NCI-H69 (cell line): ENCODE measurements at regions not wholly inside any gene's neighbourhood (a gene's known extent, or its start where the extent isn't known, plus 50 kb on each side); places are given as distances from the start of the nearest gene placed in this dataset.
"Not testable (repeated sequence)": the region's sequence is repeated elsewhere in the genome, so short reads cannot be mapped to it uniquely, and the experiment has no call there.

Source experiments
- DNase-seq: peaks from one replicate; lab custom pipeline; 2025; lab: John Stamatoyannopoulos, UW

DNA sequence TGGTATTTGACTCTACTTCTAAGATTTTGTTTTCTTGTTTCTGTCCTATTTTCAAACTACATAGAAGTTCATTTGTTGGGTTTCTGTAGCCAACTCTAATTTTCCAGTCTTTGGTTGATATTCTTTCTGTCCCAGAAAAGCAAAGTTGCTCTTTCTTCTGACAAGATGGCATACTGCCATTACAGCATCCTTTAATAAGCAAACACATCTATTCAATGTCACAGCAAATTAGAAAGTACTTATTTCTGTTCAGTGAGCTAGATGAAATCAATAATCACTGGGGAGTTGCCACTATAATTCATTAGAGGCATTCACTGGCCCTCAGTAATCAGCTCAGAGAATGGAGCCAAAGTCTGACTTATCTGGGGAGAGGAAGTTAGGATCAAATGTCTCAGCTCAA, 1258.0 kb upstream of the IGFBP7 start:
- peak; percentile 78 for DNase-seq

DNA sequence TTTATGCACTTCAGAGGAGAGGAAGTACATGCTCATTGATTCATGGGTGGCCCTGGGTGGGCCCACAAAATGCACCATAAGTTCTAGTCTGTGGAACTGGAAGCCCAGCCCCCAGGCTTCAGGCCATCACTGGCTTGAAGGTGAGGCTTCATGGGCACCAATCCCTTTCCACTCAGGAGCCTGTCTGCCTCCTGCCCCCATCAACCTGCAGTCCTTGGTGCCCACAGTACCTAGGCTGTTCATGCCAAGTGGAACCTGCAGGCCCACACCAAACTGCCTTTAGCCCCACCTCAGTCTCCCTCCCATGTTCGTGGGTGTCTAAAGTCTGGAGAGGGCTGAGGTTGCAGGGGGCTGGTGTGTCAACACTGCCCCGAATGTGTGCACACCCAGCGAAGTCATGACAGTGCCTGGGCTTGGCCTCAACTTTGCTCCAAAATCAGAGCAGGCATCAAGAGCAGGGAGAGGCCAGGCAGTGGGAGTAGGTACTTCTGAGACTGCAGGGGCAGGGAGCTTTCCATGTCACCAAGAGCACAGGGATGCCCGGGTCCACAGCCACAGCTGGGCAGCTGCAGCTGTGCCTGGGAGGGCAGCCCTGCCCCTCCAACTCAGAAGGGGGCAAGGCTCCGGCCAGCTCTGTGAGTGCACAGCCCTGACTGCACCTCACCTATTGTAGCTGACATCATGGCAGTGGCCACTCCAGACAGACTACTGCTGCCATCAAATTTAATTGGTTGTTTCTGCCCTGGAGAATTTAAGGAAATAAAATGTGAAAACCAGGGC, 1250.4 kb upstream of the IGFBP7 start:
- no peak for DNase-seq

DNA sequence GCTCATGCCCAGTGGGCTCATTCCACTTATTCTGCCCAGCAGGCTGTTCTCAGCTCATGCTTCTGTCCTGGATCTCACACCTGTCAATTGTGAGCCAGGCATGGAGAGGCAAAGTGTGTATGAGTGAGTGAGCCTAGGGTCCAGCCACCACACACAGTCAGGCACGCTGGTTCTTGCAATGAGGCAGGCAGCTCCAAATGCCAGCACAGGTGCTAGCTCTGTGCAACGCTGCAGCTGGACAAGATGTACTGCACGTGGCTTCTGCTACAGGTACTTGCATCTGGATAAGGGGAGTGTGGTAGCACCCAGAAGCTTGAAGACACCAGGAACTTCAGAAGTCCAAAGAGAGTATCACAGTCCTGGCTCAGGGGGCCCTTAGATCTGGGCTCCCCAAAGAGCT, 1249.4 kb upstream of the IGFBP7 start:
- DNase-seq = no peak

DNA sequence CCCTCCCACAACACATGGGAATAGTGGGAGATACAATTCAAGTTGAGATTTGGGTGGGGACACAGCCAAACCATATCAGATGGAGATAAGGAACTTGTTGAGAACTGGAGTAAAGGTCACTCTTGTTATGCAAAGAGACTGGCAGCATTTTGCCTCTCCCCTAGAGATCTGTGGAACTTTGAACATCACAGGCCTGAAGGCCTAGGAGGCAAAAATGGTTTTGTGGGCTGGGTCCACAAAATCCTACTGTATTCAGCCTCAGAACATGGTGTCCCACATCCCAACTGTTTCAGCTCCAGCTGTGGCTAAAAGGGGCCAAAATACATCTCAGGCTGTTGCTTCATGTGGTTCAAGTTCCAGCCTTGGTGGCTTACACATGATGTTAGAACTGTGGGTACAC, 1247.8 kb upstream of the IGFBP7 start:
- no peak for DNase-seq

DNA sequence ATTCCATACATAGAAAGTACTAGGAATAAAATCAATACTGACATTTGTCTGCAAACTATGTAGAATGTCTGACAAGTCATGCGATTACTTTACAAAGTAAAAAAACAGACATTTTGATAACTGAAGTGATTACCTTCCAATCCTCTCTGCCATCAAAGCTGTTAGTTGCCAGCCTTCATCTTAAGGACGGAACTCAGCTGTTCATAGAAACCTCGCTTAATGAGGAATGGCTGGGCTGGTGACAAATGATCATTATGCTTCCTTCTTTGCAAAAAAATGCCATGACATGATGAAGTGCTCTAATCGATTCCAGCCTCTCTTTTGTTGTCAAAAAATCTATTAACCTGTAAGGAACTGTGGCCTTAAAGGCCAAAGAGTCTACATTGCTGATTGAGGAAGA, 1214.9 kb upstream of the IGFBP7 start:
- DNase-seq = no peak

DNA sequence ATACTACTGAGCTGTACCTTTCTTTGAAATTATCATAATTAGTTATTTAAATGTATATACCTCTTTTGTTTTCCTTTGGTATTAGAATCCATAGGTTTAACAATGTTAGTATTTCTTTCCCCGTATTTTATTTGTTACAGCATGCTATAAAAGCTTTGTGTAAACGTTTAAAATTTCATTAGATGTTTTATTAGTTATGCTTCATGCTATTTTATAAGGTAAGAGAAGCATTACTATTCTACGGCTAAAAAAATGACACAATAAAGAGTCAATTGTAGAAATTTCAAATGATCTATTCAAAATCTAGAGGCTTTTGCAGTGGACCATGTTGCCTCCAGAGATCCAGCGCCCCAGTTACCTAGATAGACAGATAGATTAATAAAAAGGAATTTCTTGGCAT, 1203.3 kb upstream of the IGFBP7 start:
- DNase-seq = no peak

DNA sequence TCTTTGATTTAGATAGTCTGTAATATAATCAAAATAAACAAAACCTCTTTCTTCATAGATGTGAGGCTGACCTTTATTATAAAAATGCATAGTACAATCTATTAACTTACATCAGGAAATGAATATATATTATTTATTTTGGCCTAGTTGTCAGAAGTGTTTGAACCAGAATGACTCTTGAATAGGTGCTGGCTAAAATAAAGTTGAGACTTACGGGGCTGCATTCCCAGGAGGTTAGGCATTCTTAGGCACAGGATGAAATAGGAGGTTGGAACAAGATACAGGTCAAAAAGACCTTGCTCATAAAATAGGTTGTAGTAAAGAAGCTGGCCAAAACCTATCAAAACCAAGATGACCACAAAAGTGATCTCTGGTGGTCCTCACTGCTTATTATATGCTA, 1193.3 kb upstream of the IGFBP7 start:
- no peak for DNase-seq

DNA sequence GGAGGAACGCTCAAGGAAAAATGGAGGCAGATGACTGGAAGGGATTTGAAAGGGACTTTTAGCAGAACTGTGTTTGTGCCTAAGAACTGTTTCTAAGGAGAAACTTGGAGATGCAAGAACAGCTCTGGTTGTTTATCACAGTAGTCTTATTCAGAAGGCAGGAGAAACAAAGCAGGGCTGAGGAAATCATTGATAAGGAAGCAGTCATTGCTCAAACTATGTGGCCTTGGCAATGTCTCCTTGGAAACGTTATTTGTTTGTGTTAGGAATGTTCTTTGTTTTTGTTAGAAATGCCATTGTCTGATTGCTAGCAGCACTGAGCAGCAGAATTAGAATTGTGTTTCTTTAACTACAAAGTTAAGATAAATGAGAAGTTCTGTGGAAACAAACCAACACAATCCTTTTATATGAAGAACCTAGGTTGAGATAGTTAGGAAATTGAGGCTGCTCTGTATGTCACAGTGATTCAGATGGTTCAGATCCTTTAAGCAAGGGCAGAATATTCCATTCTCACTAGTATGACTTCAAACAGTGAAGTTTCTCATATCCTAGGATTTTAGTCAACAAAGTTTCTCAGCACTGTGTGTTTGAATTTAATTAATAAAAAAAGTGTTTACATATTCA, 1191.3 kb upstream of the IGFBP7 start:
- DNase-seq = no peak

DNA sequence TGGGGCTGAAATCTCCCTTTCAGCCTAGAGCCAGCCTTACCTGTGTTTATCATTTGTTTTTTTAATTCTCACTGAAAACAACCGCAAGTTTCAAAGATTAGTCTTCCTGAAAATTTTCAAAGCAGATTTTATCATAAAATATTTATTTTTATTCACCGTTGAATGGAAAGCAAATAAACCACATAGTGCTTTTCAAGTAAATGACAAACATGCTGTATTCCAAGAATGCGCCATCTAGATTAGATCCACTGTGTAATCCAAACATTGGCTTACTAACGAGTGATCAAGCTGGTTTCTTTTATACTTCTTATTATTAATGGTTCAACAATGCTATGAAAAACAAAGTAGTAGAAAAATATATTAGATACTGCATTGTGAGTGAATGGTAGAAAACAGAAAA, 1176.2 kb upstream of the IGFBP7 start:
- DNase-seq = no peak

DNA sequence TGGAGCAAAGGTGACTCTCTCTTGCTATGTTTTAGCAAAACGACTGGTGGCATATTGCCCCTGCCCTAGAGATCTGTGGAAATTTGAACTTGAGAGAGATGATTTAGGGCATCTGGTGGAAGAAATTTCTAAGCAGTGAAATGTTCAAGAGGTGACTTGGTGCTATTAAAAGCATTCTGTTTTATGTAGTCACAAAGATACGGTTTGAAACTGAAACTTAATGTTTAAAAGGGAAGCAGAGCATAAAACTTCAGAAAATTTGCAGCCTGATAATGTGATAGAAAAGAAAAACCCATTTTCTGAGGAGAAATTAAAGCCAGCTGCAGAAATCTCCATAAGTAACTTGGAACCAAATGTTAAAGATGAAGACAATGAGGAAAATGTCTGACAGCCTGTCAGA, 1170.7 kb upstream of the IGFBP7 start:
- DNase-seq = not testable (repeated sequence)

DNA sequence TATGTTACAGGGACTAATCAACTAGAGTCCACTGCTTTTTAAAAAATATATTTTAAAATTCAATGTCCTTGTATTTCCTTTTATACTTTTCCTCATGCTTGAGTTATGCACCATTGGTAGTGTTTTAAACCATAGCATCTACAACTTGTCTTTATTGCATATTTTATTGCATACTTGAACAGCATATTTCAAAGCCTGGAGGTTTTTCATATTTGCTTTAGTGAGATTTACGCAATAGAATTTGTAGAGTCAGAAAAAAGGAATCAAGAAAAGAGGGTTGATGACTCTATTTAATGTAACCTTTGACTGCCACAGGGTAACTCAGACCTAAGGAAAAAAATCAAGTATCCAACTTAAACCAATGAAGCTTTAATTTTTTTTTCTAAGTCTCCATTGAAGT, 1165.7 kb upstream of the IGFBP7 start:
- no peak for DNase-seq

DNA sequence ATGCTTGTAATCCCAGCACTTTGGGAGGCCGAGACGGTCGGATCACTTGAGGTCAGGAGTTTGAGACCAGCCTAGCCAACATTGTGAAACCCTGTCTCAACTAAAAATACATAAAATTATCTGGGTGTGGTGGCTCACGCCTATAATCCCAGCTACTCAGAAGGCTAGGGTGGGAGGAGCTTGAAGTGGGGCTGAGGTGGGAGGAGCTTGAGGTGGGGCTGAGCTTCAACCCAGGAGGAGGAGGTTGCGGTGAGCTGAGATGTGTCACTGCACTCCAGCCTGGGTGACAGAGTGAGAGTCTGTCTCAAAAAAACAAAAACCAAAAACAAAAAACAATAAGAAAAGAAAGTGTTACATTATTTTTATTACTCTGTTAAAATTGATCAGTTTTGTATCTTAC, 1164.4 kb upstream of the IGFBP7 start:
- no peak for DNase-seq

DNA sequence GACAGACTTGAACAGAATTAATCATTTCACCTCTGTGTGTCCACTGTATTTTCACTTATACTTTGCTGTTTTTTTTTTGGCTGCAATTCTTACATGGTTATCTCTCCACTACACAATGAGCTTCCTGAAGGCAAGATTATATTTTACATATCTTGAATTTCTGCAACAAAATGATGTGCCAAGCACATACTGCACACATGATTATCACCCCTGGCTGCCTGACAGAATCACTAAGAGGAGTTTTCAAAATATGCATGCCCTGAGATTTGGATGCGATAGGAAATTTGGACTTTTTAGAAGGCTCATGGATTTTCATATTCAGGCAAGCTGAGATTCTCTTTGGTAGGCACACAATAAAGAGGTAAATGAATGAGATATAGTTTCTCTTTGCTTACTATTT, 1162.1 kb upstream of the IGFBP7 start:
- no peak for DNase-seq

DNA sequence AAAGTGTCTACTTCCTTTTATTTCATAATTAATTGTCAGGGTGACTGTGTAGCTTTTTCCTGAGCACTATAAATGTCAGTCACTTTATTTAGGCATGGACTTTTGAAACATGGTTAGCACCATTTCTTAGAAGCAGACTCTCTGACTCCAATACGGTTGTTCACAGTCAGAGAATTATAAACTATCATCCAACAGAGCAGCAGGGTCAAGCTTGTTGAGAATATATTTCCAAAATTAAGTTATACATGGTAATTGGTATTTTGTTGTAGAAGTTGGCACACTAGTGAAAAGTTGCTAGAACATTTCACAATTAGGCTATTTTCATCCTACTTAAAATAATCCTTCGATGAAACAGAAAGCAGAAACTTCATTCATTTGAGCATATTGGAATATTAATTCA, 1155.5 kb upstream of the IGFBP7 start:
- no peak for DNase-seq

DNA sequence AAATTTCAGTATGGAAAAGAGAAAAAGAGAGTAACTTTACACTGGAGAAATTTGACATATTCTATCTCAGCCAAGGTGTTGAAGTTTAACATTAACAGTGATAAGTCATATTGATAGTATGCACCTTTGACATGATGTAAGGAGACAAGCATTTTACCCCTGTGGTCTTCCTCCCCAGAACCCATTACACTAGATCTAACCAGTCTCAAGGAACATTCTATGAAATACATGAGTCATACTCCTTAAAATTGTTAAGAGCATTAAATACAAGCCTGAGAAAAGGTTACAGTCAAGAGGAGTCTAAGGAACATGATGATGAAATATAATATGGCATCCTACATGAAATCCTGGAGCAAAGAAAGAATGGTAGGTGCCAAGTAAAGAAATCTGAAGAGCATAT, 1151.3 kb upstream of the IGFBP7 start:
- no peak for DNase-seq

DNA sequence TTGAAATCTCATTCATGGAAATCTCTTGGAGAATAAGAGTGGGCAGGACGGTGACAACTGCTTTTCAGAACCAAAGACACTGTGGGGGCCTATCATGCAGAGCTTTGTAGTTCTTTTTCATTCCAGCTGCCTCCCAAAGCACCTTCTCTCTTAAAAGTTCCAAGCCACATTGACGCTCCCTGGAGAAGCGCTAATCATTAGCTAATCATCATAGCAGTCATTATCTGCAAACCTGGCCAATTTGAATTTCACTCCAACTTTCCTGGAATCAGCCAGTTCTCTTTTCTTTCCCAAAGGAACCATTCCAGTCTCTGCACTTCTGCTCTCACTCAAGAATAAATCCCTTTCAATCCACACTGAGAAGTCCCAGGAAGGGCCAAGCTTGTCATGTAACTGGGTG, 1144.1 kb upstream of the IGFBP7 start:
- DNase-seq = no peak

DNA sequence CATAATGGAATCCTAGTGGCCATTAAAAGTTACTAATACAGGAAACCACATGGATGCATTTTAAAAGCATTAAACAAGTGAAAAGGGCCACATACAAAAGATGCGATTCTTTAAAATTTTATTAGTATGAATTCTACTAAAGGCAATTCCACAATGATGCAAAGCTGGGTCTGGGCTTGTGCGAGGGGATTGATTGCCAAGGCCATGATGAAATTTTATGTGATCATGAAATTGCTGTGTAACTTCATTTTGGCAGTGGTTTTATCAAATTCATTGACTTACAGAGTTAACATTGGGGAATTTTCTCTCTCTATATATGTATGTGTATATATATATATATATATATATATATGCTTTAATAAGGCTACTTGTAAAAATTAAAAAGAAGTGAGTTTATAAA, 1142.5 kb upstream of the IGFBP7 start:
- DNase-seq = no peak

DNA sequence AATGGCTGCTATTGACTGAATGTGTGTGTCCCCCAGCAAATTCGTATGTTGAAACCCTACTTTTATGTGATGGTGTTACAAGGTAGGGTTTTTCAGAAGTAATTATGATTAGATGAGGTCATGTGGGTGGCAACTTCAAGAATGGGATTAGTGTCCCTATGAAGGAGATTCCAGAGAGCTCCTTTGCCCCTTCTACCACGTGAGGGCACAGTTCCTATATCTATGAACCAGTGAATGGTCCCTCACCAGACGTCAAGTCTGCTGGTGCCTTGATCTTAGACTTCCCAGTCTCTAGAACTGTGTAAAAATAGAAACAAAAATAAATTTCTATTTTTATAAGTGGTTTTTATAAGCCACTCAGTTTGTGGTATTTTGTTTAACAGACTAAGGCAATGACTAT, 1137.6 kb upstream of the IGFBP7 start:
- no peak for DNase-seq

DNA sequence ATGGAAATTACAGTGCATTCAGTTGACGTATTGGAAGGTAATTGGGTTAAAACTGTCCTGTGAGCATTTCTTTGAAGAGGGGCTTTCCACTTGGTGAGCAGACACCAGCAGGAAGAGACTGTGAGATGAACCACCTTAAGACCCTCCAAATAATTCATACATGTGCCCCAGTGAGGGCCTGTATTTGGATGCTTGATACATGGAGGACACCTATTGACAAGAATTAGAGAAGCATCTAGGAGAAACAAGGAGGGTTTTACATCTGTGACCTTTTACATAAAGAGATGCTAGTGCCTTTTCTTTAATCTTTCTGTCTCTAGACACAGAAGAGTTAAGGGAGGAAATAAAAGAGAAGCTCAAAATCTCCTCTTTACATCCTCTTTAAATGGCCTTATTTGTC, 1115.3 kb upstream of the IGFBP7 start:
- DNase-seq = peak; percentile 1

DNA sequence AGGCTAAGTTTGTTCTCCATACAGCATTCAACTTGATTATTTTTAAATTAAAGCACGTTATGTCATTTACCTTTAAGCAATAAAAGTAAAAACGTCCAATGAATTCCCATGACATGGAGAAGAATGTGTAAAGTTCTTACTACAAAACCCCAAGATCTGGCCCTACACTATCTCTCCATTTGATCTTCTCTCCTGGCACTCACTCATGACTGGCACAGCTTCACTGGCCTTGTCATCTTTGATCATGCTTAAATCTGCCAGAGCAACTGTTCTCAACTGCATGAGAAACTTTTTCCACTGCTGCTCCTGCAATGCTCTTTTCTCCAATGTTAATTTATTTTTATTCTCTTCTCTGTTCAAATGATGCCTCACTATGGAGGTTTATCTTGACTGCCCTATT, 1109.0 kb upstream of the IGFBP7 start:
- DNase-seq = no peak

DNA sequence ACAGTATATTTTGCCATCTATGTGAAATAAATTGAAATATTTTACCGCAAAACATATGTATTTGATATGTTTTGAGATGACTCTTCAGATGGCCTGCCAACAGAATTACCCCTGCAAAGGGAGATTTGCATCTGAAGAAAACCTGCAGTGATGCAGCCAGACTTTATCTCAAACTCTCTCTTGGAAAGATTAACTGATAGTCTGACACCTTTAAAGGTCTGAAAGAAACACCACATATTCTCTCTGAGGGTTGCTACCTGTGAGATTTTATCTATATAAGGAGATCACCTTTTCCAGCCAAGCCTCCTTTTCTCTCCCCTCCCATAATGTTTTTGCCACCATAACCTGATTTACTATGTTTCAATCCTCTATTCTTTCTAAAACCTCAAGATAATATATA, 1106.3 kb upstream of the IGFBP7 start:
- DNase-seq = no peak

DNA sequence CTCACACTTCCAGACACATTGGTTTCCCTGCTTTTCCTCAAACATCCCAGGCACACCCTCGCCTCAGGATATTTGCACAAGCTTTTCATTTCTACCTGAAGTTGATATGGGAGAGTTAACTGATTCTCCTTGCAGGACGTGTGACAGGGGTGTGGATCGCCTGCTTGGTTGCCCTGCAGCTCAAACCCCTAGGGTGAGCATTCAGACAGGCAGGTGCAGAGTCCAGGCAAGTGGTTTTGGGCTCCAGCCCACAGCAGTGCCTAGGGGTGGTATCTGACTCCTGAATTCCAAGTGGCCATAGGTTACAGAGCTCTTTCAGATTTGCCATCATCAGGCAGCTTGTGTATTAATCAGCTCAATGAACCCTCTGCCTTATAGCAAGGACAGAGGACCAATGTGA, 1104.2 kb upstream of the IGFBP7 start:
- peak; percentile 84 for DNase-seq

DNA sequence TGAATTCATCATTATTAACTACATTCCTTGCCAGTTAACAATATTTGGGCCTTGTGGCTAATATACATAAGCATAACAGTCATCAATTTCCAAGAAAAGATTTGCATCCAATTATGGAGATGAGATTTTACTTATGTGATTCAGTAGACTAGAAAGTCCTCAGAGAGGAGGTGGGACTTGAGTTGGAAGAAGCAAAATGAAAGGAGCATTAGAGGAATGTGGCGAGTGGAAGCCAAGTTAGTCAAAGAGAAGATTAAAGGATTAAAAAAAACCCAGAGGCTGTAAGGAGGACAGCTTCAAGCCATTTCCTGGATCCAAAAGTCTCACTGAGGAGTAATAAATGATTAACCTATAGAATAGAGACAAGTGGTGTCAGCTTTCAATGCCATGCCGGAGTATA, 1099.4 kb upstream of the IGFBP7 start:
- no peak for DNase-seq

DNA sequence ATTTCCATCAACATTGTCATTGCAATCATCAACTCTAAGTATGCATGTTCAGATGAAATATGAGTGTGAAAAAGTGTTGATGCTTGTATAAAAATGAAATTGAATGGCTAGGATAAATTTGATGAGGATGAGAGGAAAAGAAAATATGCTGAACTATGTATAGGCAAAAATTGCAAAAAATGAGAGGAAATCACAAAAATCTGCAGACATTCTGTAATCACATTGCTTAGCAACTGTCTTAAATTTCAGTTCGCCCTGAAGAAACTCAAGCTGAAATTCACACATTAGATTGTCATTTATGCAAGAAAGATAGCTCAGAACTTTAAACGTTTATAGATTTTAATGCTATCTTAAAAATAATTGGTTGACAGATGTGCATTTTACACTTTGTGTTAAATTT, 1098.8 kb upstream of the IGFBP7 start:
- no peak for DNase-seq
